Umbilical cord (tissue), 1 donor: ENCODE measurements at regions not wholly inside any gene's neighbourhood (a gene's known extent, or its start where the extent isn't known, plus 50 kb on each side); places are given as distances from the start of the nearest gene placed in this dataset.
A peak's percentile ranks its signal among the peaks of the same experiment; 100 is the strongest.
"Not testable (repeated sequence)": the region's sequence is repeated elsewhere in the genome, so short reads cannot be mapped to it uniquely, and the experiment has no call there.

ENCODE experiments used
- DNase-seq: peaks from one replicate; pipeline ENCODE4 v3.0.0-alpha.2; 2015; ENCODE audit warnings: low spot score

GRCh38 chr9:29325894-29326293, 1752.6 kb upstream of the C9orf72 start:
- no peak for DNase-seq

- DNase-seq: no peak
Measured at GRCh38 chr9:29332789-29333188, 1759.5 kb upstream of the C9orf72 start.

DNA sequence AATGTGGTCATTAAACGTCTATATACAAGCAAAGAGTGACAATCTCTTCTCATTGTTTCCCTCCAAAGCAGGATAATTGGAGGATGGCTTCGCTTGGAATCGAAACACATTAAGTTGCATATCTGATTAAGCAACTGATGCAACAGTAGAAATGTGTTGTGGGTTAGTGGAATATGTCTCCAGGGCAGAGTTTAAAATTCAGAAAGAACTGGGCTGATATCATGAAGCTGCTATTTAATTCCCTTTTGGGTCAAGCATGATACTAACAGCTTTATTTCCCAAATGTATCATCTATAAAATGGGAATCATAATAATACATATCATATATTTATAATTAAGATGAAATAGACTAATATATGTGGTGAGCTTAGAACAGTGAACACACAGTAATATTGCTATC, 1763.0 kb upstream of the C9orf72 start:
- DNase-seq: no peak

- DNase-seq: no peak
Measured at GRCh38 chr9:29339387-29339786, 1766.1 kb upstream of the C9orf72 start.

DNA sequence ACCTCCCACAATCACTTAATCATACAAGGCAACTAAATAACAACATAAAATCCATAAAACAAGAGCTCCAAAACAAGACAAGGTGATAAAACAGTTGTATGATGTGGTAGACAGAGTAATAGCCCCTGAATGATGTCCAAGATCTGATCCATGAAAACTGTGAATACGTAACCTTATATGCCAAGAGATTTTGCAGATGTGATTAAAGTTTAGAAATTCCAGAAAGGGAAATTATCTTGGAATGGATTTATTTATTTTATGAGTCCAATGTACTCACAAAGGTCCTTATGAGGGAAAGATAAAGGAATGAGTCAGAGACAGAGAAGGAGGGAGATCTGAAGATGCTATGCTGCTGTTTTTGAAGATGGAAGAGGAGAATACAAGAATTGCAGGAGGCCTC, 1775.7 kb upstream of the C9orf72 start:
- peak; percentile 79 for DNase-seq

GRCh38 chr9:29389421-29389820, 1816.1 kb upstream of the C9orf72 start:
- DNase-seq: peak; percentile 70

DNA sequence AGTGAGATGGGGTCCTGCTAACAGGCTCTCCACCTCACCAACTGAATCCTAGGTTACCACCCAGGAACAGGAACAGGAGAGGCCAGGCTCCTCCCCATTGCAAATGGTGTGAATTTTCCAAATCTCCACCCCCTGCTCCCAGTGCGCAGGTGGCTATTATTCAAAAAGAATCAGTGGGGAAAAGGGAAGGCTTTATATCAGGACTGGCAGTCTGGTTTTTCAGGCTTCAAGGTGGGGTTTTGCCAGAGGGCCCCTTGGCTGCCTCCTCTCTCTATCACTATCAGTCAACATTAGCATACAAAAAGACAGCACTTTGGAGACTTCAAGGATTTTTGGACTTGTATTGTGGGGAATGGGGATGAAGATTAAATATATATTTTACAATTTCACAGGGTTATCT, 1817.6 kb upstream of the C9orf72 start:
- no peak for DNase-seq

DNA sequence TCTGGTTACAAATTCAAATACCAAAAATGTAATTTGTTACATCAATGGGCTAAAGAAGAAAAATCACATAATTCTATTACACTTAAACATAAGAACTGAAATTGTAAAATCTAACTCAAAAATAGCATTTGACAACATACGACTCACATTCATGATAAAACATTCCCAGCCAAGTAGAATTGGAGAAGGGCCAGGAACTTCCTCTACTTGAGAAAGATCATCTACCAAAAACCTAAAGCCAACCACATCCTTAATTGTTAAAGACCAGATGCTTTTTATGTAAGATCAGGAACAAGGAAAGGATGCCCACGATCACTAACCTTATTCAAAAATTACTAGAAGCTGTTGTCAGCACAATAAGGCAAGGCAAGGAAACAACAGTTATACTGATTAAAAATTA, 1819.8 kb upstream of the C9orf72 start:
- DNase-seq: peak; percentile 23

- no peak for DNase-seq
Measured at GRCh38 chr9:29394855-29395254, 1821.6 kb upstream of the C9orf72 start.

GRCh38 chr9:29397148-29397547, 1823.9 kb upstream of the C9orf72 start:
- DNase-seq: no peak

DNA sequence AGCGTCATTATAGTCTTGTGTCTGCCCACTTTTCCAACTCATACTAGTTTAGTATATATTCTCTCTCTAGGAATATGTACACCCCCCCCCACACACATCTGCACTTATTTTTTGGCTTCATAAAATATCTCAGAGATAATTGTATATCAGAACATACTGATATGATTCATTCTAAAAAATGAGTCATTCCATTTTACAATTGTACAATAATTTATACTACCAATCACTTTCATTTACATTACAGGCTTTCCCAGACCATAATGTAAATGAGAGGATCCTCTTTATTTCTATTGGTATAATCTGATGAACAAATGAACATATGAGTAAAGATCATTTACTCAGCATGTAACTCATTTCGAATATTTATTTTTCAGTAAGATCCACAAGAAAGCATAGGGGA, 1842.9 kb upstream of the C9orf72 start:
- DNase-seq: no peak

DNA sequence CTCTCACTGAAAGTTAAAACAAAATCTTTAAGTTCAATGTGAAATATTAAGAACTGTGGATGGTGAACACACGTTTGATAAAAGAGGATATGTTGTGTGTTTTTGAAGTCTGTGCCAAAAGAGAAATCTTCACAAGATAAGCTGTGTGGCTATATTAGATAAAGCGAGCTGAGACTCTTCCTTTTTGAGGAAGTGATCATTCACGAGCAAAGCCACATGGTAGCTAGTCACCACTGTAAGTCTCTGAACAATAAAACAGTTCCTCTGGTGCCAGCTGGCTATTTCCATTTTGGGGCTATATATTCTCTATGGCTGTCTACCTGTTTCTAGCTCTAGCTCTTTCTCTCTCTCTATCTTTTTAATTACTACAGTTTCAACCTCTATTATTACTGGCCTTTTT, 1849.2 kb upstream of the C9orf72 start:
- DNase-seq: peak; percentile 45

- DNase-seq: no peak
Measured at GRCh38 chr9:29432191-29432590, 1858.9 kb upstream of the C9orf72 start.

DNA sequence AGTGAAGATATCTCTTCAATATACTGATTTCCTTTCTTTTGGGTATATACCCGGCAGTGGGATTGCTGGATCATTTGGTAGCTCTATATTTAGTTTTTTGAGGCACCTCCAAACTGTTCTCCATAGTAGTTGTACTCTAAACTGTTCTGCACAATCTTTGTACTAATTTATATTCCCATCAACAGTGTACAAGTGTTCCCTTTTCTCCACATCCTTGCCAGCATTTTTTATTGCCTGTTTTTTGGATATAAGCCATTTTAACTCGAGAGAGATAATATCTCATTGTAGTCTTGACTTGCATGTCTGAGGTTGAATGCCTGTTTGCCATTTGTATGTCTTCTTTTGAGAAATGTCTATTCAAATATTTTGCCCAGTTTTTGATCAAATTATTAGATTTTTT, 1859.4 kb upstream of the C9orf72 start:
- not testable (repeated sequence) for DNase-seq

GRCh38 chr9:29435368-29435767, 1862.1 kb upstream of the C9orf72 start:
- no peak for DNase-seq

DNA sequence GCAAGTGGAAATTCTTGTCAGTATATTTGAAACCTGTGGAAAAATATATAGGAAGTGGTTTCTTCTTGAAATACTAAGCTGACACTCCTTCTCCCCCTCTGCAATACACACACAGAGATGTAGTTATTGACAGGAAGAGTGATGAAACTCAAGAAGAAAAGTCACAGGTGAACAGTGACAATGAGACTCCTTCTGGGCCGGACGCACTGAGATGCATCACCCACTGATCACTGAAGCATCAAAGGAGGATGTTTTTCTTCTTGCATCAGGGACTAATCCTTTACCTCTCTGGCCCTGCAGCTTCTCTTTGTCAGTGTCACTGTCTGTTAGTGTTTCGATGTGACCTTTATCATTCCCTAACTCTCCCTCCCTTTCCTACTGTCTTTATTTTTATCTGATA, 1864.2 kb upstream of the C9orf72 start:
- no peak for DNase-seq

- peak; percentile 5 for DNase-seq
Measured at GRCh38 chr9:29439961-29440360, 1866.7 kb upstream of the C9orf72 start.

DNA sequence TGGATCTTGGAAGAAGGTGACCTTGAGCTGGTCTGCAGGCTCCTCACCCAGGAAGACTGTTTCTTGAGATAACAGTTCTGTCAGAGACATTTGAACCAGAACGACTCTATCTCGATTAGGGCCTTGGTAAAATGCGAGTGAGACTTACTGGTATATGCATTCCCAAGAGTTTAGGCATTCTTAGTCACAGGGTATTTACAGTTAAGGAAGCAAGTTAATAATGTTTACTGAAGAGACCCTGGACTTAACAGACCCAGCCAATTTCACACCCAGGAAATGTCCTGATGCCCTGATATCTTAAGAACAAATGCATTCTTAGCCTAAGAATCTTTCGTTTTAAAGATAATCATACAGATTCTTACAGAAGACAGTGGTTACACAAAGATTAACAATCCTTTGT, 1867.2 kb upstream of the C9orf72 start:
- DNase-seq: no peak

- DNase-seq: no peak
Measured at GRCh38 chr9:29445751-29446150, 1872.5 kb upstream of the C9orf72 start.

GRCh38 chr9:29449306-29449705, 1876.0 kb upstream of the C9orf72 start:
- no peak for DNase-seq

- not testable (repeated sequence) for DNase-seq
Measured at GRCh38 chr9:29450343-29450875, 1877.1 kb upstream of the C9orf72 start.

DNA sequence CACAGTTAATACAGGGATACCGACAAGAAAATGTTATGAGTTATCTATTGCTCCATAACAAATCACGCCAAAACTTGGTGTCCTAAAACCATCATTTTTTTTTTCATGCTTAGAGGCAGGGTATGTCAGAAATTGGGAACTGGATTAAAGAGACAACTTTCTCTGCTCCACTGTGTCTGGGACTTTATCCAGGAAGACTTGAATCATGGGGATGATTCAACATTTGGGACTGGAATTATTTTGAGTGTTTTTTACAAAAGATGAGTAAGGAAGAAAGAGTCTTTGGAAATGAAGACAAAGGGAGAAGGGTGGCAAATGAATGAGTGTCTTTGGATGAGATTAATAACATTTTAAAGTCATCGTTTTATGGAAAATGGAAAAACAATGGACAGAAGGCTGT, 1883.7 kb upstream of the C9orf72 start:
- peak; percentile 6 for DNase-seq

DNA sequence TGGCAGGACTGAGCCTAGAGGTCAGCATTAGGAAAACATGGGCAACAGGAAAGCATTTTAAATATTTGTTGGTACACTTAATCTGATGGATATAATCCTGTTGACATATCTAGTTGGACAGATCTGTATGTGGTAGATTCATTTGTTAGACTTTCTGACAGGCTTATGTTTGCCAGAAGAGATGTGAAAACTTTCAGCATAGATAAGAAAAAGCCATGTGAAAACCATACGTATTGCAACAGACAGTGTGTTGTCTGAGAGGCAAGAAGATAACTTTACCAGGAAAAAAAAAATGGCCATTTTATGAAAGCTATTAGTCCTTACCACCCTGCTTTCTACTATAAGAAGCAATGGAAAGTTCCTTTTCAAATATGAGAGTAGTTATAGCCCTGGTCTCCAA, 1902.2 kb upstream of the C9orf72 start:
- peak; percentile 36 for DNase-seq

DNA sequence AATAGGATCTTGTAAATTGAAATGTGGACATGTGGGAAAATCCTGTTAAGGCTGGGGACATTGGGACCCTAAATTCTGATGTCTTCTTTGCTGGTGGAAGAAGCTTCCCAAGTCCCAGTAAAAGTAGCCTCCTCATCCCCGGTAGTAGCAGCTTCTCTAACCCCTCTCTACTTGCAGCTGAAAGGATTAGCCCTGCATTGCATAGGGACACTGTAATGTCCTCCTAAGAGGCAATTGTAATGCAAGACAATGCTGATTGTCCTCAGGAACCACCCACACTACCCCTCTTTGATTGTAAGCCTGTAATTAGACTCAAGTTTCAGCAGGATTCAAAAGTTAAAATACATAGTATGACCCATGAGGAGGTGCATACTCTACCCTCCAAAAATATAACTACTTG, 1938.4 kb upstream of the C9orf72 start:
- DNase-seq: no peak
